Activated CD4-positive, alpha-beta memory T cell treated with anti-CD3 and anti-CD28 coated beads for 36 hours (primary cell): ENCODE measurements at regions not wholly inside any gene's neighbourhood (a gene's known extent, or its start where the extent isn't known, plus 50 kb on each side); places are given as distances from the start of the nearest gene placed in this dataset.

Source experiments
- CTCF ChIA-PET: fragments of 350-600 bp; sonication (Branson Sonifier 250); formaldehyde crosslinking; loops from one replicate; lab custom pipeline; 2021; ENCODE audit warnings: antibody characterized with exemption, inconsistent platforms; lab: Charles Lee
- POLR2A ChIA-PET: fragments of 350-600 bp; sonication (Branson Sonifier 250); formaldehyde crosslinking; loops from one replicate; lab custom pipeline; 2021; ENCODE audit warnings: antibody characterized with exemption; lab: Charles Lee
- DNase-seq: peaks from one replicate; pipeline ENCODE4 v3.0.0-alpha.2; 2020
- H3K27ac Mint-ChIP-seq: one replicate; pipeline ENCODE4 v1.8.0; 2021; ENCODE audit warnings: mixed read lengths
- H3K27me3 Mint-ChIP-seq: one replicate; pipeline ENCODE4 v1.8.0; 2021; ENCODE audit warnings: mixed read lengths
- H3K36me3 Mint-ChIP-seq: one replicate; pipeline ENCODE4 v1.8.0; 2021; ENCODE audit warnings: mixed read lengths
- H3K4me1 Mint-ChIP-seq: one replicate; pipeline ENCODE4 v1.8.0; 2021; ENCODE audit warnings: low read depth, mixed read lengths
- H3K4me3 Mint-ChIP-seq: one replicate; pipeline ENCODE4 v1.8.0; 2021; ENCODE audit warnings: mild to moderate bottlenecking, mixed read lengths
- H3K9me3 Mint-ChIP-seq: one replicate; pipeline ENCODE4 v1.8.0; 2021; ENCODE audit warnings: mixed read lengths
- intact Hi-C: fragments of 100-400 bp; cut with micrococcal nuclease; formaldehyde crosslinking; loops from one replicate; pipeline ENCODE4 v1.15.1; 2023

DNA sequence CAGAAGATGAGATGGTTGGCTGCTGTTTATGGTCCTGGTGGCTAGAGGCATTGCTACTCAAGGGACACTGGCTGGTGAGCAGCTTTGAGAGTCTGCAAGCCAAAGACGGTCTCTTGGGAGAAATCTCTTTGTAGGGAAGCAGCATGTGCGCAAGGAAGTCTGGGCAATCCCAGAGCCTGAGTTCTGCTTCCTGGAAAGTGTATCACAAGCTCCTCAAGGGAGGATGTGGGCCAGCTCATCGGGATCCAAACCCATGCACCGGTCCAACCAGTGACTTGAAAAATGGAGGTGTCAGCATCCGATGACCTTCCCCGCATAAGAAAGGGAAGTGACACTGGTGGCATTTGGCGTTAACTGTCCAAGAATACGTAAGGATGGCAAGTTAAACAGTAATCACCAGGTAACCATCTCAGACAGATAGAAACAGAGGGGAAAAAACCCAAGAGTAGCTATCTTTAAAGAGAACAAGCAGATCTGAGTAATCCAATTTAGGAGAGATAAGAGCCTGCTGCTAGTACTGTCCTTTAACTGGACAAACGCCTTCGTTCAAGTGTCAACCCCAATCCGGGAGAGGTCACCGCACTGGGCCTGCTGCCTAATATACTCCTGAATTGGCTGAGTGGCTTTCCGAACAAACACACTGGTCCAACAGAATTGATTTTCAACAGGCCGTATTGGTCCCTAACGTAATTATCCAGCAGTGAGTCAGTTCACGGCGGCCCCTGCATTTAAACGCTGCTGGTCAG, 303.0 kb upstream of the ZFHX3 start:
- intact Hi-C loops, result no loop called here
- ChIA-PET POLR2A (no interaction called here), CTCF (no interaction called here)
- Mint-ChIP-seq H3K9me3 (no peaks in the 10 kb centered on the region), H3K27ac (no peak overlapping the region), H3K27me3 (no peaks in the 10 kb centered on the region), H3K4me1 (no peaks in the 10 kb centered on the region), H3K4me3 (no peak overlapping the region), H3K36me3 (no peaks in the 10 kb centered on the region)
- no peak for DNase-seq

DNA sequence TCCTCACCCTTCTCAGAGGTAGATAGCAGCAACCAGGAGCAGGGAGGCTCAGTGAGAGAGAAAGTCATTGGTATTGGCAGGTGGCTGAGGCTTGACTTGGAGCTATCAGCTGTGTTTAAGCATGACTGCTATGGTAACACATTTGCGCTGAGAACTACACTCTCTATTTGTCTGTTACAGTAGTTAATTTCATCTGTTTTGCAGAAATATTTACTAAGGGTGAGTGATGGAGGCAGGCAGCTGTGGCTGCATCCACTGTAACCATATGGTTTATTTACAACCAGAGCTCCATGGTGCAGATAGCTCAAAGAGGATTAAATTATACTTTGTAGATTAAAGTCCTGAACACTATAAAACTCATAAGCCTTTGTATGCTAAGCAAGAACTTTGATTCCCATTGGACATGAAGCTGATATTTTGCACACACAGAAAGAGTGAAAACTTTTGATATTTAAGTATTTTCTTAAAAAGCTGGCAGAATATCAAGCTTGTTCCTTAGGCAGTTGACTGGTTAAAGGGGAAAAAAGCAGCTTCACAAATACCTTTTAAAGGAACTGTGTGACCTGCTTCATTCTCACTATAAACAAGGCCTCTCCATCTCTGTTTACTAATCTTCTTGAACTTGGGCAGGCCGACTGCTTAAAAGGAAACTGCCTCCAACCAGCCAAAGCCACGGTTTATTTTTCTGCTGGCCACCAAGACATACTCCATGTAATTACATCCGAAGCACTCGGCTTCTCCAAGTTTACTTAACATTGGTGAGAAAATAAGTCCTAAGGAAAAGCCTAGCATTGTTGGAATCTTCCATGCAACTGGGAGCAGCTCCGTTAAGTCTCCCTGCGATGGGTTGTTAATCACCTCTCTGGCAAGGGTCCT, 299.8 kb upstream of the ZFHX3 start:
- Mint-ChIP-seq H3K4me3 (no peak overlapping the region), H3K27me3 (no peaks in the 10 kb centered on the region), H3K27ac (no peak overlapping the region), H3K4me1 (no peaks in the 10 kb centered on the region), H3K36me3 (no peaks in the 10 kb centered on the region), H3K9me3 (no peaks in the 10 kb centered on the region)
- intact Hi-C loops, result no loop called here
- CTCF ChIA-PET, result no interaction called here
- DNase-seq, result no peak
- POLR2A ChIA-PET, result no interaction called here

- intact Hi-C loops, result no loop called here
- Mint-ChIP-seq H3K9me3 (no peaks in the 10 kb centered on the region), H3K27me3 (no peaks in the 10 kb centered on the region), H3K4me3 (no peak overlapping the region), H3K36me3 (no peaks in the 10 kb centered on the region), H3K4me1 (no peaks in the 10 kb centered on the region), H3K27ac (no peak overlapping the region)
- ChIA-PET CTCF (no interaction called here), POLR2A (no interaction called here)
- DNase-seq, result no peak
These were observed 291.9 kb upstream of the ZFHX3 start for GRCh38 chr16:73339821-73340220.

GRCh38 chr16:73337373-73338296, 289.7 kb upstream of the ZFHX3 start:
- Mint-ChIP-seq H3K4me1 (no peaks in the 10 kb centered on the region), H3K4me3 (no peak overlapping the region), H3K27me3 (no peaks in the 10 kb centered on the region), H3K27ac (no peak overlapping the region), H3K36me3 (no peaks in the 10 kb centered on the region), H3K9me3 (no peaks in the 10 kb centered on the region)
- no peak for DNase-seq
- CTCF ChIA-PET, result no interaction called here
- POLR2A ChIA-PET, result no interaction called here
- intact Hi-C loops, result no loop called here

DNA sequence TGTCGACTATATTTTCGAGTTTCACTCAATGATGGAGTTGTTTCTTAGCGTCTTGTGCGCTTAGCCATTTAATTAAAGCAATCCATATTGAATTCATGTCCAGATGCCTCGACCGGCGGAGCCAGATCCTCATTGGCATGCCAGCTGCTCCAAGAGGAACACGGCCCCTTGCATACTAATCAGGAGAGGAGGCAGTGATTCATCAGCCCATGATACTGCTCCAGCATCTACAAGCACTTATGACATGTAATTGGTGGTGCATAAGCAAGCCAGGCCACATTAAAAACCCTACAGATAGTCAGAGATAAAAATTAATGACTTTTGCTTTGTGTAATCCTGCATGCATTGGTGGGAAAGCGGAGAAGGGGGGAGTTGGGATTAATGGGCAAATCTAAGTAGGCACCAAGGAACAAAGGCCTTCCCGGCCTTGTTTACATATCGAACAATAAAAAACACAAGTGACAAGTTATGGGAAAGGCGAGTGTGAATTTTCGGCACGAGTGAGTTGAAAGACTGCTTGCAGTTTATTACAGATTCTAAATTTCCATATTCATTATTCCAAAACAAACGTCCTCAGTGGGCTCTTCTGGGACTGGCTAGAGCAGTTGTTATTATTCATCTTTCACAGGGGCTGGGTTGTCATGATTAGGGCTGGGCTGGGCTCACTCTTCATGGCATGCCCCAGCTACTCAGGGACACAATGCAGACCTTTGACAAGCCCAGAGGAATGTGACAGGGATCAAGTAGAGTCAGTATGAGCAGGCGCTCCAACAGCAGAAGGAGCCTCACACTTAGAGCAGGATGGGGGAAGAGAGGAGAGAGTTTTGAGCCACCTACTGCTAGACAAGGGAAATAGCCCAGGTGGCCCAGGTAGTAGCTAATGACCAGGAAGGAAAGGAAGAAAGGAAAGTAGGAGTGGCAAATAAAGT, 281.7 kb upstream of the ZFHX3 start:
- Mint-ChIP-seq H3K4me1 (no peaks in the 10 kb centered on the region), H3K36me3 (no peaks in the 10 kb centered on the region), H3K27ac (no peak overlapping the region), H3K9me3 (no peaks in the 10 kb centered on the region), H3K27me3 (no peaks in the 10 kb centered on the region), H3K4me3 (no peak overlapping the region)
- intact Hi-C loops, result no loop called here
- DNase-seq, result no peak
- POLR2A ChIA-PET, result no interaction called here
- CTCF ChIA-PET, result no interaction called here

DNA sequence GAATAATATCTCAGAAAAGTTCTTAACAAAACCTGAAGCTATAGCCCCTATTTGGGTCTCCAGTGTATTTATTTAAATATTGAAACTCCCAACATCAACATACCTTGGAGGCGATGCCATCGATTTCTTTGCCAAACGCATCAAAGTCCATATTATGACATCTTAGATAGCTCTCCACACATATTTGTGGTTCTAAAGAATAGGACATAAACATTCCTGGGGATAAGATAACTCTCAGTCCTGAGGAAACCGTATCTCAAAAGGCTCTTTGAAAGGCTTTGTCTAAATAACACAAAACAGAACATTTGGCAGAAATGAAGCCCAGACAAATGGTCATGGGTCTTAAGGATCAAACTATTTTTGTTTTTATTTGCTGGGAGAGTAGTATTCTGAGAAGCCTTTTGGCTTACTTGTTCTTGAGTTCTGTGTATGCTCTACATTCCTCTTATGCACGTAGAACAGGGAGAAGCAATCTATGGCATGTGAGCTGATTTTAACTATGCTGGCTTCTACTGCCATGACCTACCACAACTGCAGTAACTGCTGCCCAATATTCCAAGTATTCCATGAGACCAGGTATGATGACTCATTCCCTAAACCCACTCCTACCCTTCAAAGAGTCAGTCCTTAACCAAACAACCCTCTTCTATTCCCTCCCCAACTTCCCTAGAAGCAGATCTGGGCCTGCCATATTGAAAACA, 279.0 kb upstream of the ZFHX3 start:
- Mint-ChIP-seq H3K4me1 (no peaks in the 10 kb centered on the region), H3K36me3 (no peaks in the 10 kb centered on the region), H3K9me3 (peaks cover 2% of the 10 kb centered on the region), H3K27me3 (no peaks in the 10 kb centered on the region), H3K27ac (no peak overlapping the region), H3K4me3 (no peak overlapping the region)
- intact Hi-C loops, result no loop called here
- DNase-seq, result no peak
- ChIA-PET POLR2A (no interaction called here), CTCF (no interaction called here)

- no peak for DNase-seq
- H3K27ac Mint-ChIP-seq, result no peak overlapping the region
- no peaks in the 10 kb centered on the region for H3K36me3 Mint-ChIP-seq
- peaks cover 2% of the 10 kb centered on the region for H3K9me3 Mint-ChIP-seq
- CTCF ChIA-PET, result no interaction called here
- no peak overlapping the region for H3K4me3 Mint-ChIP-seq
- H3K4me1 Mint-ChIP-seq, result no peaks in the 10 kb centered on the region
- no peaks in the 10 kb centered on the region for H3K27me3 Mint-ChIP-seq
- intact Hi-C loops, result no loop called here
- POLR2A ChIA-PET, result no interaction called here
These were observed 278.3 kb upstream of the ZFHX3 start for GRCh38 chr16:73326221-73326620.

DNA sequence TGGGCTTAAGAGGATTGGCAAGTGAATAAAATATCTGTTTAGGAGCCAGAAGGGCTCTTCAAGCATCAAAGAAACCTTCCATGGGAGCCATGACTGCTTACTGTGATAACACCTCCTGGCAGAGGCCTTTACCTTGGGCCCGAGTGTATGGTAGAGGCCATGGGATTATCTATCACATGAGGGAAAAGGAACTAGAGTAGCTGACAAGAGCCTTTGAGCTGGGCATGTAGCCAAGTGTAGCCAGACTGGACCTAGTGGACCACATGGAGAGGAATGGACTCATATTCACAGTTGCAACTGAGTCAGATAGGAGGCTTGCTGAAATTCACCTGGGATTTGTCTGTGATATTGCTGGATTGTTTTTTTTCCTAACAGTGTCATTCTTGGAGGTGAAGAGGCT, 276.0 kb upstream of the ZFHX3 start:
- Mint-ChIP-seq H3K9me3 (peaks cover 2% of the 10 kb centered on the region), H3K4me3 (no peak overlapping the region), H3K27ac (no peak overlapping the region), H3K27me3 (no peaks in the 10 kb centered on the region), H3K36me3 (no peaks in the 10 kb centered on the region), H3K4me1 (no peaks in the 10 kb centered on the region)
- DNase-seq, result no peak
- POLR2A ChIA-PET, result no interaction called here
- intact Hi-C loops, result no loop called here
- CTCF ChIA-PET, result no interaction called here

GRCh38 chr16:73322856-73323255, 274.9 kb upstream of the ZFHX3 start:
- Mint-ChIP-seq H3K27me3 (no peaks in the 10 kb centered on the region), H3K36me3 (no peaks in the 10 kb centered on the region), H3K27ac (no peak overlapping the region), H3K9me3 (peaks cover 2% of the 10 kb centered on the region), H3K4me3 (no peak overlapping the region), H3K4me1 (no peaks in the 10 kb centered on the region)
- intact Hi-C loops, result no loop called here
- no peak for DNase-seq
- CTCF ChIA-PET, result no interaction called here
- POLR2A ChIA-PET, result no interaction called here

DNA sequence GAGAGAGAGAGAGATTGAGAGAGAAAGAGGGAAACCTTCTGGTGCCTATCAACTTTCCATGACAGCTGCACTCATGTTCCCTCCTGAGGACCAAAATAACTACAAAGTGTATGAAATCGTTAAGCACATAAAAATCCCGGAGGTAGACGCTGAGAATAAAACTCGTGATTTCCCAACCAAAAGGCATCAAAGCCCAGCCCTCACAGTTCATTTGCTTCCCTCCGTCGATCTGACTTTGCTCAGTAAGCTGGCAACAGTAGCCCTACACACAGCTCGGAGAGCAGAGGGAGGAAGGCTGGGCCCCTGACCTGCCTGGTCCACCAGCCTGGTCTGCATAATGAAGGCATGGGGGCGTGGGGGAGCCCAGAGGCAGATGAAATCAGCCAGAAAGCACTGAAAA, 273.9 kb upstream of the ZFHX3 start:
- ChIA-PET CTCF (no interaction called here), POLR2A (no interaction called here)
- H3K4me1 Mint-ChIP-seq, result no peaks in the 10 kb centered on the region
- H3K9me3 Mint-ChIP-seq, result peaks cover 2% of the 10 kb centered on the region
- no peaks in the 10 kb centered on the region for H3K27me3 Mint-ChIP-seq
- no peaks in the 10 kb centered on the region for H3K36me3 Mint-ChIP-seq
- H3K27ac Mint-ChIP-seq, result no peak overlapping the region
- H3K4me3 Mint-ChIP-seq, result no peak overlapping the region
- intact Hi-C loops, result no loop called here
- no peak for DNase-seq

GRCh38 chr16:73319737-73320136, 271.8 kb upstream of the ZFHX3 start:
- no peaks in the 10 kb centered on the region for H3K4me1 Mint-ChIP-seq
- H3K27me3 Mint-ChIP-seq, result no peaks in the 10 kb centered on the region
- ChIA-PET CTCF (no interaction called here), POLR2A (no interaction called here)
- peaks cover 2% of the 10 kb centered on the region for H3K9me3 Mint-ChIP-seq
- H3K36me3 Mint-ChIP-seq, result no peaks in the 10 kb centered on the region
- intact Hi-C loops, result no loop called here
- DNase-seq, result no peak
- no peak overlapping the region for H3K4me3 Mint-ChIP-seq
- no peak overlapping the region for H3K27ac Mint-ChIP-seq
